PC-9 (cell line): ENCODE measurements at regions not wholly inside any gene's neighbourhood (a gene's known extent, or its start where the extent isn't known, plus 50 kb on each side); places are given as distances from the start of the nearest gene placed in this dataset.

Source experiments
- BruUV-seq: library from RNA; stranded (reverse); fragments of 400-500 nt; replicated peaks from 2 replicates; lab custom pipeline; 2021; lab: Mats Ljungman, UMichigan
- CTCF ChIA-PET: fragments of 300-600 bp; sonication (Branson Sonifier 250); formaldehyde crosslinking; loops from one replicate; lab custom pipeline; 2022; ENCODE audit warnings: antibody characterized with exemption; lab: Charles Lee
- POLR2A ChIA-PET: fragments of 300-600 bp; sonication (Branson Sonifier 250); formaldehyde crosslinking; loops from one replicate; lab custom pipeline; 2022; ENCODE audit warnings: antibody characterized with exemption; ENCODE audit not compliant: unreplicated experiment; lab: Charles Lee
- DNase-seq, 2 experiments: peaks; one replicate each; pipeline versions ENCODE4 v3.0.0 to v3.0.0-alpha.2; 2015 to 2022; ENCODE audit warnings: mixed read lengths in 1 of 2
- H2AFZ ChIP-seq: fragments of 200-600 bp; sonication (generic); 2 replicates; pipeline ENCODE4 v1.8.1; 2017; ENCODE audit warnings: antibody characterized with exemption
- H3F3A ChIP-seq: fragments of 200-600 bp; sonication (generic); 2 replicates; pipeline ENCODE4 v1.8.1; 2017; ENCODE audit warnings: antibody characterized with exemption, mild to moderate bottlenecking, low read depth; ENCODE audit not compliant: insufficient read depth
- H3K27ac ChIP-seq: fragments of 200-600 bp; sonication (generic); 2 replicates; pipeline ENCODE4 v1.6.1; 2016; ENCODE audit warnings: mixed run types
- H3K27me3 ChIP-seq: fragments of 200-600 bp; sonication (generic); 2 replicates; pipeline ENCODE4 v1.6.1; 2016; ENCODE audit warnings: low read depth, mixed run types; ENCODE audit not compliant: insufficient read depth
- H3K36me3 ChIP-seq: fragments of 200-600 bp; sonication (generic); 2 replicates; pipeline ENCODE4 v1.6.1; 2016; ENCODE audit warnings: low read depth, mixed run types
- H3K4me1 ChIP-seq: fragments of 200-600 bp; sonication (generic); replicated peaks from 2 replicates; pipeline ENCODE4 v1.6.1; 2016; ENCODE audit warnings: mixed run types; ENCODE audit not compliant: insufficient read depth
- H3K4me2 ChIP-seq: fragments of 200-600 bp; sonication (generic); 2 replicates; pipeline ENCODE4 v1.6.1; 2017; ENCODE audit warnings: mixed run types
- H3K4me3 ChIP-seq: fragments of 200-600 bp; sonication (generic); 2 replicates; pipeline ENCODE4 v1.6.1; 2016; ENCODE audit warnings: mixed run types
- H3K79me2 ChIP-seq: fragments of 200-600 bp; sonication (generic); 2 replicates; pipeline ENCODE4 v1.6.1; 2017; ENCODE audit warnings: low read depth, mixed run types
- H3K9me2 ChIP-seq: fragments of 200-600 bp; sonication (generic); 2 replicates; pipeline ENCODE4 v1.8.1; 2017; ENCODE audit warnings: mild to moderate bottlenecking; ENCODE audit not compliant: insufficient read depth
- H3K9me3 ChIP-seq: fragments of 200-600 bp; sonication (generic); 2 replicates; pipeline ENCODE4 v1.8.1; 2016; ENCODE audit warnings: low read depth; ENCODE audit not compliant: insufficient read depth
- H4K20me1 ChIP-seq: fragments of 200-600 bp; sonication (generic); 2 replicates; pipeline ENCODE4 v1.8.1; 2017; ENCODE audit not compliant: insufficient read depth
- CTCF ChIP-seq: fragments of 200-600 bp; sonication (generic); conservative IDR thresholded peaks from 2 replicates; pipeline ENCODE4 v1.6.1; 2017; ENCODE audit warnings: mixed run types, antibody characterized with exemption, mild to moderate bottlenecking, moderate library complexity
- EZH2 ChIP-seq: fragments of 200-600 bp; sonication (generic); IDR thresholded peaks from 2 replicates; pipeline ENCODE4 v1.8.0; 2017; ENCODE audit warnings: antibody characterized with exemption, low read depth
- intact Hi-C: fragments of 100-400 bp; cut with micrococcal nuclease; formaldehyde crosslinking; loops from one replicate; pipeline ENCODE4 v1.10.0; 2022; ENCODE audit not compliant: unreplicated experiment

- H3K36me3 ChIP-seq: no peaks in the 10 kb centered on the region
- no TSS peak for BruUV-seq
- no peak overlapping the region for H2AFZ ChIP-seq
- ChIA-PET POLR2A (no interaction called here), CTCF (no interaction called here)
- no peak overlapping the region for H3K4me3 ChIP-seq
- no peak overlapping the region for H3K4me2 ChIP-seq
- intact Hi-C loops: no loop called here
- H3F3A ChIP-seq: no peaks in the 10 kb centered on the region
- H3K27me3 ChIP-seq: no peaks in the 10 kb centered on the region
- no peaks in the 10 kb centered on the region for H3K9me3 ChIP-seq
- H3K9me2 ChIP-seq: no peaks in the 10 kb centered on the region
- no peaks in the 10 kb centered on the region for H3K4me1 ChIP-seq
- no peak overlapping the region for H3K27ac ChIP-seq
- no peaks in the 10 kb centered on the region for H3K79me2 ChIP-seq
- no peaks in the 10 kb centered on the region for H4K20me1 ChIP-seq
- TF ChIP-seq EZH2: no peak
- no peak for TF ChIP-seq CTCF
- DNase-seq: no peak
Observed at GRCh38 chr7:19235680-19236079, 90.5 kb upstream of the FERD3L start.

- CTCF ChIA-PET: no interaction called here
- no TSS peak for BruUV-seq
- H2AFZ ChIP-seq: no peak overlapping the region
Observed at GRCh38 chr7:19224951-19225350, 79.7 kb upstream of the FERD3L start.

DNA sequence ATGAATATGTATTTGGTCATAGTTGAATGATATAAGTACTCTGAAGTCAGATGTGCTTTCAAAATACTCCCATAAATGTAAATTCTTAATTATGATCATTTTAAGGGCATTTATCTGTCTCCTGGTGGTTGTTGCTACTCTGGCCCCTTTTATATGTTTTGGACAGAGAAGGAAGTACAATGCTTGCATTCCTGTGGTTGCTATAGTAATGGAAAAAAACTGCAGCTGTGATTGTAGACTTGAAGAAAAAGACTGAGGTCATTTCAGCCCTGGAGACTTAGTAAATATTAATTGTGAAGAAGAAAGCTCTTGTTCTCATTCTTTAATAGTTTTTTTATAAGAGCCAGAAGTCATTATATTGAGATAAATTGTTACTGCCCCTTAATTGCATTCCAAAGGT lies 70.2 kb upstream of the FERD3L start:
- peak in 1 of 2 experiments; percentile 47 for DNase-seq

More at GRCh38 chr7:19224951-19225350, 79.7 kb upstream of the FERD3L start:
- Histone ChIP-seq H3F3A (no peaks in the 10 kb centered on the region), H4K20me1 (no peaks in the 10 kb centered on the region), H3K4me2 (no peak overlapping the region), H3K79me2 (no peaks in the 10 kb centered on the region), H3K27me3 (no peaks in the 10 kb centered on the region), H3K9me3 (no peaks in the 10 kb centered on the region), H3K4me1 (no peaks in the 10 kb centered on the region), H3K36me3 (no peaks in the 10 kb centered on the region), H3K9me2 (no peaks in the 10 kb centered on the region), H3K4me3 (no peak overlapping the region), H3K27ac (no peak overlapping the region)
- TF ChIP-seq EZH2 (no peak), CTCF (no peak)
- POLR2A ChIA-PET: no interaction called here
- DNase-seq: no peak
- intact Hi-C loops: no loop called here

More for the DNA sequence above, 70.2 kb upstream of the FERD3L start:
- TF ChIP-seq EZH2: no peak
- no peak for TF ChIP-seq CTCF
- ChIA-PET CTCF (no interaction called here), POLR2A (no interaction called here)
- H3K4me2 ChIP-seq: no peak overlapping the region
- no TSS peak for BruUV-seq
- no peaks in the 10 kb centered on the region for H3K9me3 ChIP-seq
- no peak overlapping the region for H2AFZ ChIP-seq
- H3K4me1 ChIP-seq: no peaks in the 10 kb centered on the region
- H3K27ac ChIP-seq: no peak overlapping the region
- H3K4me3 ChIP-seq: no peak overlapping the region
- intact Hi-C loops: no loop called here
- H4K20me1 ChIP-seq: no peaks in the 10 kb centered on the region
- H3K9me2 ChIP-seq: no peaks in the 10 kb centered on the region
- H3K79me2 ChIP-seq: no peaks in the 10 kb centered on the region
- H3K27me3 ChIP-seq: no peaks in the 10 kb centered on the region
- H3F3A ChIP-seq: no peaks in the 10 kb centered on the region
- no peaks in the 10 kb centered on the region for H3K36me3 ChIP-seq
